Astrocyte of the spinal cord (primary cell): ENCODE measurements at regions not wholly inside any gene's neighbourhood (a gene's known extent, or its start where the extent isn't known, plus 50 kb on each side); places are given as distances from the start of the nearest gene placed in this dataset.

Source experiments
- DNase-seq: peaks from one replicate; pipeline ENCODE4 v3.0.0; 2011; ENCODE audit warnings: low read depth, low spot score
- H3K4me3 ChIP-seq: 2 replicates; pipeline ENCODE4 v1.5.1; 2011; ENCODE audit warnings: low read depth, mild to moderate bottlenecking, low read length, moderate library complexity
- in situ Hi-C: cut with HindIII; loops from 2 replicates; pipeline ENCODE4 v1.10.0; 2017; ENCODE audit warnings: low sequenced_read_pairs
- TF ChIP-seq, protein P1 (sequence below): IDR thresholded peaks from 2 replicates; pipeline ENCODE4 v1.5.1; 2012; ENCODE audit warnings: low read depth, mild to moderate bottlenecking, low read length, inconsistent platforms

DNA sequence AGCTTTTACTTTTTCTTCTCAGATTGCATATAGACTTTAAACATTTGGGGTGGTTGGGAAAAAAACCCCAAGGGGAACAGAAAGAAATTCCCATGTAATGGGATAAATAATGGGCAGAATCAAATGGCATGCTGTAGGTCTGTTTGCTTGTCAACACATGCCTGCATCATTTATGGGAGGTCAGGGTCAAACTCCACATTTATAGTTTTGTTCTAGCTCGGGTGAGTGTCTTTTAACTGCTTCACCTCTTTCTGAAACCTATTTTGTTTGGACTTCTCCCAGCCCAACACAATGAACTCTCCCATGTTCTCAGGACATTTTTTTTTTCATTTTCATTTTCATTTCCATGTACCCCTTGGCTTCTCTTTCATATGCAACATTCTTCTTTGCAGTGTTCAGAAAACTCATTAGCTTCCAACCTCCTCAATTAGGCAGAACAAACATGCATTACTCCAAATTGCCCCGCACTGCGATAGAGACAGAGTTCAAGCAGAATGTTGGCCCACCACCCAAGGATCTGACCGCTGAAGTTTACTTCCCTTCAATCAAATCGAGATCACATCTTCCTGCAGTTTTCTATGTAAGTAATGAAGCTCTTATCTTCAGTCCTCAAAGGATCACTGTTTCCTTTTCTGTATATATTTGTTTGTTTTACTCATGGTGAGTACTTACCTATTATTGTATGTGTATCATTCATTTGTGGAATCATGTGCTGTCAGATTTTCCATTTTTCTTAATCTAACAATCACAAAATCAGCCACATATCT, 354.6 kb downstream of the ZSWIM6 start:
- TF ChIP-seq, protein P1, sequence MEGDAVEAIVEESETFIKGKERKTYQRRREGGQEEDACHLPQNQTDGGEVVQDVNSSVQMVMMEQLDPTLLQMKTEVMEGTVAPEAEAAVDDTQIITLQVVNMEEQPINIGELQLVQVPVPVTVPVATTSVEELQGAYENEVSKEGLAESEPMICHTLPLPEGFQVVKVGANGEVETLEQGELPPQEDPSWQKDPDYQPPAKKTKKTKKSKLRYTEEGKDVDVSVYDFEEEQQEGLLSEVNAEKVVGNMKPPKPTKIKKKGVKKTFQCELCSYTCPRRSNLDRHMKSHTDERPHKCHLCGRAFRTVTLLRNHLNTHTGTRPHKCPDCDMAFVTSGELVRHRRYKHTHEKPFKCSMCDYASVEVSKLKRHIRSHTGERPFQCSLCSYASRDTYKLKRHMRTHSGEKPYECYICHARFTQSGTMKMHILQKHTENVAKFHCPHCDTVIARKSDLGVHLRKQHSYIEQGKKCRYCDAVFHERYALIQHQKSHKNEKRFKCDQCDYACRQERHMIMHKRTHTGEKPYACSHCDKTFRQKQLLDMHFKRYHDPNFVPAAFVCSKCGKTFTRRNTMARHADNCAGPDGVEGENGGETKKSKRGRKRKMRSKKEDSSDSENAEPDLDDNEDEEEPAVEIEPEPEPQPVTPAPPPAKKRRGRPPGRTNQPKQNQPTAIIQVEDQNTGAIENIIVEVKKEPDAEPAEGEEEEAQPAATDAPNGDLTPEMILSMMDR = no peak
- no peak for DNase-seq
- H3K4me3 ChIP-seq = no peak overlapping the region
- in situ Hi-C loops = no loop called here

DNA sequence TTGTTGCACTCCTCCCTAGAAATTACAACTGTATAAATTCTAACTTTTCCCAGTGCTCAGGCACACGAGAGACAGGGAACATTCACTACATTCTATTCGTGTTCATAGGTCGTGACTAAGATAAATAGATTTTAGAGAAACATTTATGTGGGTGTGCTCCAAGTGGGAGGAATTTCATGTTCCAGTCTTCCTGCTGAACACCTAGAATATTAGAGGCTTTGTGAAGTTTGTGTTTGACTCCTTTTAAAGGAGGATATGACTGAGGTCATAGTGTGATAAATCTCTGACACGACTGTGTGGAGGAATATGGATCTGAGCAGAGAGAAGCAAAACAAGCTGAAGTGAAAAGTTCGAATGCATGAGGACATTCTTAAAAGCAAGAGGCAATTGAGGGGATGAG, 355.3 kb downstream of the ZSWIM6 start:
- no peak overlapping the region for H3K4me3 ChIP-seq
- TF ChIP-seq, protein P1 = no peak
- no peak for DNase-seq
- in situ Hi-C loops = no loop called here

DNA sequence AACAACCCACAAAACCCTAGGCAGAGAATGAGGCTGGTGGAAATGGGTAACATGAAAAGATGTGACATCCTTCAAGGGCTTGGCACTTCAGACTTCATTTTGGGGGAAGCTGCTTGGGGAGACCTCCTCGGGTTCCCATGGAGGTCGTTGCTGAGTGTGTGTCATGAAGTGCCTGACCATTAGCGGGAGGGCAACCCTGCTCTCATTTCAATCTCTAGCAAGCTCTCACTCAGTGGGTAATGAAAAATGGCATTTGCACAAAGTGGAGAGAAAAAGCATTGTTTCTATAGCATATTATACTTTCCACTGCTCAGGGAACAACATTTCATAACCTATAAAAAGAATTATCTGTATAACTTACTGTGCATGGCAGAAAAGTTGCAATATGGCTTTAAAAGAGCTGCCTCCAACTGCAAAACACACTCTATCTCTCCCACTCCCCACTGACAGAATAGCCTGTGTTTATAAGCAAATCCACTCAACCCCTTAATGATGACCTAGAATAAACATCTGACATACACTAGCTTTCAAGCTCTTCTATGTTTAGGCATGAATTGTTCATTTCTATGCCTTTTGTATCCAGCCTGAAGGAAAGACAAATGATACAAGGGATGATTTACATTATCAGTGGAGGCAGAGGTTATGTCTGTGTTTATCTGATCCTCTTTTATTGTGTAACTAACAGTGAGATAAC, 357.2 kb downstream of the ZSWIM6 start:
- in situ Hi-C loops = no loop called here
- TF ChIP-seq, protein P1 = no peak
- H3K4me3 ChIP-seq = no peak overlapping the region
- no peak for DNase-seq

DNA sequence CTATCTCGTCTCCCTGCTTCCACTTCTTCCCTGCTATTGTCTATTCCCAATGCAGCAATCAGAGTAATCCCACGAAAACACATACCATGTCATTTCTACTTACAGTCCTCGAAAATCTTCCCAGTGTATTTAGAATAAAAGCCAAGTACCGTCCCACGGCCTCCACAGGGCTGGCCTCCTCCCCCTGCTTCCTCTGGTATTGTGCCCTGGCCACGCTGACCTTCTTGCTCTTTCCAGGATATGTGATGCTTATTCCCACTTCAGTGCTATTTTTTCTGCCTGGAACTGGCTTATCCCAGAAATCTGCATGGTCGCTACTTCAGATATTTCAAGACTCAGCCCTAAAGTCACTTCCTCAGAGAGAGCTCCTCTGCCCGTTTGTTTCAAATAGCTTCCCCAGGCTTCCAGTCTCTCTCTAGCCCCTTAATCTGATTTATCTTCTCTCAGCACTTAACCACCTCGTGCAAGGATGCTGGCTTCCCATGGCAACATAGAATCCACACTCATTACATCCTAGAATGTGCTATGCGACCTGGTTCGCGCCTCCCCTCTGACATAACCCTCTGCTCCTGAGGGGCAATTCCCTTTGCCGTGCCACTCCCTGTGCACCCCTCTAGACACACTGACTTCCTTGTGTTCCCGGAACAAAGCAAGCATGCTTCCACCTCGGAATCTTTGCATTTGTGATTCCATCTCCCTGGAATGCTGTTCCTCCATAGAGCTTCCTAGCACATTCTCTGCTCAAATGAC, 365.9 kb downstream of the ZSWIM6 start:
- TF ChIP-seq, protein P1 = no peak
- no peak overlapping the region for H3K4me3 ChIP-seq
- in situ Hi-C loops = no loop called here
- no peak for DNase-seq

DNA sequence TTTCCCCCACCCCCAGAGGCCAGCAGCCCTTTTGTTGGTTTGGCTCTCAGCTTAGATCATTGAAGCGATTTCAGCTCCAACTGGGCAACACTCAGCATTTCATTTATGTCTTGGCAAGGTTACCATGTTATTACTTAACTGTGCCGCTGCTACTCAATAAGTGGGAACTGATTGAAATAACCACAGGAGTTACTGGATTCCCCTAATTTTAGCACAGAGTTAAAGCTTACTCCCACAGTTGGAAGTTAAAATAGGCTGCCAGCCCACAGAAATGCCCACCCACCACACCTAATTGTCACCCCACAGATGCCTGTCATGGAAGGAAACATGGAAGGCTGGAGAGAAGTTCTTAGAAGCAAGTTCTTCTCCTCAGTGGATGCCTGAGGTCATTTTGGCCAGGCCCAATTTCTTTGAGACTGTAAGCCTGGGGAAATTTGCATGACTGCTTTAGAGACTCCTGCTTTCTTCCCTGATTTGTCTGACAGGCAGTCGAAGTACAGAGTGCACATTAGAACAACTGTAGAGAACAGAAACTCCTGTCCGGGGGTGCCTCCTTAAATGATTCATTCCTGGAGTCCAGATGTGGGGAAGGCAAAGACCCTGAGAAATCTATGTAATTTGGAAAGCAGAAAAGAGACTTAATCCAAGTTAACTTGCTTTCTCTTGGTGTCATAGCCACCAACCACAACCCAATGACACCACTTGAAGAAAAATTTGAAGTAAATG, 370.0 kb downstream of the ZSWIM6 start:
- TF ChIP-seq, protein P1 = no peak
- no peak for DNase-seq
- no peak overlapping the region for H3K4me3 ChIP-seq
- in situ Hi-C loops = no loop called here

DNA sequence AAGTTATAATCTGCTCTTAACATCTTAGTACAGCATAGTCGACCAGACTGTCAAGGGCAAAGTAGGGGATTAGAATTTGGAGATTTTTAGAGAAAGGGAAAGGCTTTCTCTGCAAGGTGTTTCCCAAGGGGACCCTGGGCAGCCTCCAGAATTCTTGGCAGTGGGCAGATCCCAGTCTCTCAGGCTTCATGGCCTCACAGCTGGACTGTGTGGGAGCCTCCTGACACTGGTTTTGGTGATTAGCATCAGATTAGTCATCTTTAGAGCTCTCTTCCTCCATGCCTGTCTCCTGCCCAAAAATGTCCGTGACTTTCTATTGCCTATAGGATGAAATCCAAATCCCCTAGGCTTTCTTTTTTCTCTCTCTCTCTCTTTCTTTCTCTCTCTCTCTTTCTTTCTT, 370.7 kb downstream of the ZSWIM6 start:
- in situ Hi-C loops = no loop called here
- no peak for DNase-seq
- no peak overlapping the region for H3K4me3 ChIP-seq
- TF ChIP-seq, protein P1 = no peak
